Activated CD8-positive, alpha-beta memory T cell treated with anti-CD3 and anti-CD28 coated beads, Interleukin-2, amount 50 U/mL, for 1 hour (primary cell): ENCODE measurements at regions not wholly inside any gene's neighbourhood (a gene's known extent, or its start where the extent isn't known, plus 50 kb on each side); places are given as distances from the start of the nearest gene placed in this dataset.

Experiments used
- DNase-seq: peaks from one replicate; pipeline ENCODE4 v3.0.0-alpha.2; 2020; ENCODE audit errors: extremely low read depth

DNA sequence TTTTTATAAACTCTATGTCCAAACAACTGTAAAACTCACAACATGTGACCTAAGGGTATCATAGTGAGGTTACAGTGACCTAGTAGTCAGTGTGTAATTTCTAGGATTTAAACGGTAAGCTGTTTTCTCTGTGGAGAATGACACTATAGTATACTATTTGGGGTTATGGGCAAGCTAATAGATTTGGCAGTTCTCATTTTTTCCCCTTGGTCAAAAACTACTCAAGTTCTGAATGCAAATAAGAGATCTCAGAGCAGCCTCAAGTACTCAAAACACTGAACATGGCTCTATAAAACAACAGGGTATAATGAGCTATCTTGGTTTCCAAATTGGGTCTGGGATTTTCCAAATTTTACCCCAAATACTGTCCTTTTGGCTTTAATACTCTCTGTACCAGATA is 88.5 kb upstream of the HMCN1 start:
- no peak for DNase-seq

DNA sequence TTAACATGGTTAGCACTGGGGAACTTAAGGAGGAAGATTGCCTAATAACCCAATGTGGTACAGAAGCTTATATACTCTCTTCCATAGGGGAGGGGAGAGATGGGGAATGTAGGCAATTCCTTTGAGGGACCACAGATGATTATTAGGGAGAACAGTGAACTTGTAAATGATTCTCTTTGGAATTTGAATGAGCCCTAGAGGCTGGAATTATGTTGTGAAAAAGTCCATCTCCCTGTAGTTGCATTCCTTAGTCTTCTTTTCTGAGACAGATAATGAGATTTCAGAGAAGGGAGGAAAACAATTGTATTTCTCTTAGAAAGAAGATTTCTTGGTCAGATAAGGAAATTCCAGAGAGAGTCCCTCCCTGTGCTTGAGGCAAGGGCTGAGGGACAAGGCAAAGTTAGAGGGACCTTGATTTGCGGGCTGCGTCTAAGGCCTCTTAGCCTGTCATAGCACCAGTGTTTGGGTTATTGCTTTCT is 89.0 kb upstream of the HMCN1 start:
- no peak for DNase-seq

DNA sequence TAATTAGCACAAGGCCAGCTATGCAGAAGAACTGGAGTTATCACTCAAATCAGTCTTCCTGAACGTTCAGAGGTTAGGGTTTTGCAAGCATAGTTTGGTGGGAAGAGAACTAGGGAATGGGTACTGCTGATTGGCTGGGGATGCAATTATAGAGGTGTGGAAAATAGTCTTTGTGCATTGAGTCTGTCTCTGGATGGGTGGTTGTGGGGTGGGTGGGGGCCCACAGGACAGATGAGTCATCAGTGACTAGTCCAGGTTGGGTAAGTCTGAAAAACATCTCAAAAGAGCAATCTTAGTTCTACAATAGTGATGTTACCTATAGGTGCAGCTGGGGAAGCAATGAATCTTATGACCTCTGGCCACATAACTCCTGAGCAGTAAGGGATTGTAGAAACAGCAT is 89.7 kb upstream of the HMCN1 start:
- no peak for DNase-seq

DNA sequence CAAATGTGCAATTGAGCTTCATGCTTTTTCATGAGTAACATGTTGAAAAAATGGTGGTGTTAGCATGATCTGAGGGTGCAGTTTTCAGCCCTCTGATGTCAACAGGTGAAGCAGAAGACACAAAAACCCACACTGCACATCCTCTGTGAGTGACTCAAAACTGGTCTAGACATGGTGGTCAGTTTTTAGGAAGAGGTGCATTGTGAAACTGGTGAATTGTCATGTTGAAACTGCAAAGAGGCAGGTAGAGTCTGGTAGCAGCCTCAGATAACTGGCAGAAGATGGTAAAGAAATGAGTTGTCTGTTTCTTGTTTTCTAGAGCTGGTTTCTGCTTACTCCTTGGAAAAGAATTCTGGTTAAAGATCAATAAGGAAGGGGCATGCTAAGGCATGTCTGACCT is 97.3 kb upstream of the HMCN1 start:
- DNase-seq: no peak

DNA sequence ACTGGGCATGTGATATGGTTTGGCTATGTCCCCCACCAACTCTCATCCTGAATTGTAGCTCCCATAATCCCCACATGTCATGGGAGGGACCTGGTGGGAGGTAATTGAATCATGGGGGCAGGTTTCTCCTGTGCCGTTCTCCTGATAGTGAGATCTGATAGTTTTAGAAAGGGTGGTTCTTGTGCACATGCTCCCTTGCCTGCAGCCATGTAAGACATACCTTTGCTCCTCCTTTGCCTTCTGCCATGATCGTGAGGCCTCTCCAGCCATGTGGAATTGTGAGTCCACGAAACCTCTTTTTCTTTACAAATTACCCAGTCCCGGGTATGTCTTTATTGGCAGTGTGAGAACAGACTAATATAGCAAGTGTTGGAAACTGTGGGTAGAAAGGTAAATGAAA is 99.5 kb upstream of the HMCN1 start:
- no peak for DNase-seq

DNA sequence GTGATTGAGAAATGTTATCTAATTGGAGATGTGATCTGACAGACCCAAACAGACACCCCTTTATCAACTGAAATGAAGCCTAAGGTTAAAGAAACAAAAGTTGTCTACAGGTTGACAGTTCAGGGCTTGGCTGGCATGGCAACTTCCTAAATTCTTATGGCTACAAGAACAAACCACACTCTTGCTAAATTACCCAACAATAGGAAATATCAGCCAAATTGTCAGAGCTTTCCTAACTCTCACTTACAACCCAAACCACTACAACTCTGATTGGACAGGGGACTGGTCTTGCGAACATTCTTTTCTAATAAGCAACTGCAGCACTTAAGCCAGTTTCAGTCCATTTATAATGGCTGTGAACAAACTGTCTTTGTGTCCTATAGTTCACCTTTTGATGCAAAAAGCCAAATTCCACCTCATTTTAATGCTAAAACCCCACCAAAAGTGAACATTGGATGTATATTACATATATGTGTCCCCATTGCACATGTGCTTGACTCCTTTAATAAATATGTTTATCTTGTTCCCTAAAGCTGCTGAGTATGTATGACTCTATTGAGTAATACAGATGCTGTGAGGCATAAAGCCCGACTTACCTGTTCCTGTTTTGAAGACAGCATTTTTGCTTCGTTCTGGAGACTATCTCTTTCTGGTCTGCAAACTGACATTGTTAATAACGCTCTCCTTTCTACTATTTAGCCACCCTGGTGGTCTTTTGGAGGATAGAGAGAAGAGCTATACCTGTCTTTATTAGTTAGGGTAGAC is 101.3 kb upstream of the HMCN1 start:
- DNase-seq: no peak

DNA sequence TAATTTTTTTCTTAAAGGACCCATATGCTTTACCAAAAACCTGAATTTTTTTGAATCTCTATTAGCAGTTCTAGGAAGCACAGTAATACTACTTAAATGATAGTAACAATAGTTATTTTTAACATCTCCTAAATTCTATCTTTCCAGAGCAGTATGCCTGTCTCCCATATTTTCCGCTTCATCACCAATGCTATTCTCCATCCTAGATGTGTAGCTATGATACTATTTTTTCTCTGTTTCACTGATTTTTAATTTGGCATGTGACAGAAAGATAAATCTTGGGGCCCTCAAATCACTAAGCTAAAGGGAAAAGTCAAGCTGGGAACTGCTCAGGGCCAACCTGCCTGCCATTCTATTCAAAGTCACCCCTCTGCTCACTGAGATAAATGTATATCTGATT is 102.3 kb upstream of the HMCN1 start:
- DNase-seq: no peak

DNA sequence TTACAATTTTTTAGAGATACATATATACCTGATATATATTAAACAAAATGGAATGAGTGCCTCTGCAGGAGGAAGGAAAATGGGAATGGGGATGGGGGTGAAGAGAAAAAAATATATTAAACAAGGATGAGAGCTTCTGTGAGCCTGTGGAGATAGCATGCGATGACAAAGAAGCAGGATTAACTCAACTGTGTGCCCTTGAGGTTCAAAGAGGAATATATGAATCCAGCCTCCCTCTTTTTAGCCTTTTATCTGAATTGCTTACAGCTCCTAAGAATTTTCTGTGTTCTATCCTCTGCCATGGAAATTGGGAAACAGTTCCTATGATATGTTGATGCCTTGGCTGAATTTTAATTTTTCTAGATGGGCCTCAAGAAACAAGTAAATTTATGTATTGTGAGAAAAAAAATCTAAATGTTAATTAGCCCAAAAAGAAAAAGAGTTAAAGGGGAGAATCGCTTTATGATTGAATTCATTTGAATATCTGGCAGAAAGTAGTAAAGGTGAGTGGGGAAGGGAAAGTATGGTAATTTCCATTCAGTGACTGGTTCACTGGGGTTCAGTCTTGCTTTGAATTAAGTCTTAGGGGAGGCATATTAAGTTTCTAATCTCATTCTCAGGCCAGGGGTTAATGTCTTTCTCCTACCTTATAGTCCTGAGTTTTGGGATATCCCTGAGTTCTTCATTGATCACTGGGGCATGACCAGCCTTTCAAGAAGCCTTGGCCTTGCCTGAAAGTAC is 106.3 kb upstream of the HMCN1 start:
- DNase-seq: no peak

DNA sequence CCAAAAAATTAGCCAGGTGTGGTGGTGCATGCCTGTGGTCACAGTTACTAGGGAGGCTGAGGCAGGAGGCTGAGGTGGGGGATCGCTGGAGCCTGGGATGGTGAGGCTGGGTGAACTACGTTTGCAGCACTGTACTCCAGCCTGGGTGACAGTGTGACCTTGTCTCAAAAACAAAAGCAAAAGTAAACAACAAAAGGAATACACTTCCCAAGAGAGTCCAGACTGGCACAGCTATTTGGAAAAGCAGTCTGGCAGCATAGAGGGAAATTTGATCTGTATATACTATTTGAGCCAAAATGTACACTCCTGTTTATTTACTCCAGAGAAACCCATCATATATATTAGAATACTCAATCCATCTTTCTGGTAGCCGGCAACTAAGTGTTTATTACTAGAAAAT is 107.0 kb upstream of the HMCN1 start:
- DNase-seq: no peak

DNA sequence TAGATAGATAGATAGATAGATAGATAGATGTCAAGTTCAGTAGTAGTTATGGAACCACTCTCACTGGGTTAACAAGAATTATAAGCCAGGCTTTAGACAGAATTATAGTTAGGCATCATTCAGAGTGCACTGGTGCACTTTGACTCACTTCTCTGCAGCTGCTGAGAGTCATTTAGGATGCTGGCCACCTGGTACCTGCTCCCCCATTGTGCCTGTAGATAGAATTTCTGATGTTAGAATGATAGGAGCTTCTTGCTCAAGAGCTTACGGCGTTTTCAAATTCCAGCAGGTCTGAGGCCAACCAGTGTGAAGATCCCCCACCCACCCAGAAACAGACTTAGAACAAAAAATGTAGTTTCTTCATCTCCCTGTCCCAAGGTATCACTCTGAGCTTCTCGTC is 107.8 kb upstream of the HMCN1 start:
- DNase-seq: no peak

DNA sequence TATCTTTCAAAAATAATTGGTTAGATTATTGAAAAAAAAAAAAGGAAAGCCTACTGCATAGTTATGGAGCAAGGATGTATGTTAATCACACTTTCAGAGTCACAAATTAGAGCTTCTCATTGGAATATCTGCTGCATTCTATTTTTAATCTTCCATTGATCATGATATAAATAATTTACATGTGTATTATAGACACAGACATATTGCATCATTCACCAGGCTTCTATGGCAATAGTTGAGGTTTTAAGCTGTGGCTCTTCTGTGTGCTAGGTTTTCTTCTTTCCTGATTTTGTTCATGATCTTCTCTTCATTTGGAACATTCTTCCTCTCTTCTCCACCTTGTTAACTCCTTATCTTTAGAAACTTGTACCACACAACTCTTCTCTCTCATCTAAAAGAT is 123.2 kb upstream of the HMCN1 start:
- no peak for DNase-seq

DNA sequence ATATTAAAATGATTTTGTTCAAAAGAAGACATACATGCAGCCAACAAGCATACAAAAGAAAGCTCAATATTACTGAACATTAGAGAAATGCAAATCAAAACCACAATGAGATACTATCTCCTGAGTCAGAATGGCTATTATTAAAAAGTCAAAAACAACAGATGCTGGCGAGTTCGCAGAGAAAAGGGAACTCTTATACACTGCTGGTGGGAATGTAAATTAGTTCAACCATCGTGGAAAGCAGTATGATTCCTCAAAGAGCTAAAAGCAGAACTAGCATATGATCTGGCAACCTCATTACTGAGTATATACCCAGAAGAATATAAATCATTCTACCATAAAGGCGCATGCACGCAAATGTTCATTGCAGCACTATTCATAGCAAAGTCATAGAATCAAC is 126.0 kb upstream of the HMCN1 start:
- DNase-seq: no peak

DNA sequence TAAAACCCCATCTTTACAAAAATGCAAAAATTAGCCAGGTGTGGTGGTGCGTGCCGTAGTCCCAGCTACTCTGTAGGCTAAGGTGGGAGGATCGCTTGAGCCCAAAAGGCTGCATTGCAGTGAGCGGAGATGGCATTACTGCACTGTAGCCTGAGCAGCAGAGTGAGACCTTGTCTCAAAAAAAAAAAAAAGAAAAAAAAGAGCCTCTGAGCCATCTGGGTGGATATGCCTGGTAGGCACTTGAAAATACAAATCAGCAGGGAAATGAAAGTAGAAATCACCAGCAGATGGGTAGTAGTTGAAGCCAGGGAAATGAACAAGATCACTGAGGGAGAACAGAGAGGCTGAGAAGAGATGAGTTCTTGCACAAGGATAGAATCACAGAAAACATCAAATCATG is 131.0 kb upstream of the HMCN1 start:
- DNase-seq: no peak

DNA sequence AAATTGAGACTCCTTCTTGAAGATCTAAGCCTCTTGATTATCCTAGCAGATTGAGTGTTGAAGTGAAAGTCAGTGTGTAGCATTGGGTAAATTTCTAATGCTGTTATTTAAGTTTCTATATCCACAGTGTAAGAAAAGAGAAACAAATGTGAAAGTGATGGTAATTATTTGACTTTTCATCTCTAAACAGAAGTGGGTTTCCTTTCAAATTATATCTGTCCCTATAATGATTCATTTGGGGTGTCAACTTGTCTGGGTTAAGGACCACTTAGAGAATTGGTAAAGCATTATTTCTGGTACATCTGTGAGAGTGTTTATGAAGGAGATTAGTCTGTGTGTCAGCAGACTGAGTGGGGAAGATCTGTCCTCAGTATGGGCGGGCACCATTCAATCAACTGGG is 133.0 kb upstream of the HMCN1 start:
- no peak for DNase-seq

DNA sequence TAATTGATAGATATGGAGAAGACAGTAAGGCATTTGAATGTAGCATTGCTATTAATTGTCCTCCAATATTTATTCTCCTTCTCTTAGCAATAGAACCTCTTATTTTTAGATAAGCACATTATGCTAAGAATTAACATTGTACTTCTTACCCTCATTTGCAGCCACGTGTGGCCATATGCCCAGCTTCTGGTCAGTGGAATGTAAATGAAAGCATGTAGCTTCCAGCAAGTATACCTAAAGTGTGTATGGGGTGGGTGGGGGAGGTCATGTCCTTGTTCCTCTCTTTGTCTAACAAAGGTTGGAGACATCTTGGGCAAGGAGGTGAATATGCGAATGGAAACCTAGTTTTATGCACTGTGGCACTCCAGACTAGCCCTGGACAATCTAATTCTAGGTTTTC is 133.6 kb upstream of the HMCN1 start:
- no peak for DNase-seq

DNA sequence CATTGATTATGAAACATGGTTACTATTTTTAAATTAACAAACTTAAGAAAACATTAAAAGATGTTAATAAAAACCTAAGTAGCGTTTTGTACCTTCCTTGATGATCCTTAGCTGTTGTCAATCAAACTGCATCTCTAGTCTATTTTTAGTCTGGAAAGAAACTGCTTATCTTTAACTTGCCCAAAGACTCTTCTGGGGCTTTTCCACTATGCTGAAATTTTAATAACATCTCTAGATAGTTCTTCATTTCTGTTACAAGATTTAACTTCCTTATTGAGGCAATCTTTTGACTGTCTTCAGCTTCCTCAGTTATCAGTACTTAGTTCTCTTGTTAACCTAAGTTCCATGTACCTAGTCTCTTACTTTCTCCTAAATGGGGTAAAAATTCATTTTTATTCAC is 135.9 kb upstream of the HMCN1 start:
- DNase-seq: no peak

DNA sequence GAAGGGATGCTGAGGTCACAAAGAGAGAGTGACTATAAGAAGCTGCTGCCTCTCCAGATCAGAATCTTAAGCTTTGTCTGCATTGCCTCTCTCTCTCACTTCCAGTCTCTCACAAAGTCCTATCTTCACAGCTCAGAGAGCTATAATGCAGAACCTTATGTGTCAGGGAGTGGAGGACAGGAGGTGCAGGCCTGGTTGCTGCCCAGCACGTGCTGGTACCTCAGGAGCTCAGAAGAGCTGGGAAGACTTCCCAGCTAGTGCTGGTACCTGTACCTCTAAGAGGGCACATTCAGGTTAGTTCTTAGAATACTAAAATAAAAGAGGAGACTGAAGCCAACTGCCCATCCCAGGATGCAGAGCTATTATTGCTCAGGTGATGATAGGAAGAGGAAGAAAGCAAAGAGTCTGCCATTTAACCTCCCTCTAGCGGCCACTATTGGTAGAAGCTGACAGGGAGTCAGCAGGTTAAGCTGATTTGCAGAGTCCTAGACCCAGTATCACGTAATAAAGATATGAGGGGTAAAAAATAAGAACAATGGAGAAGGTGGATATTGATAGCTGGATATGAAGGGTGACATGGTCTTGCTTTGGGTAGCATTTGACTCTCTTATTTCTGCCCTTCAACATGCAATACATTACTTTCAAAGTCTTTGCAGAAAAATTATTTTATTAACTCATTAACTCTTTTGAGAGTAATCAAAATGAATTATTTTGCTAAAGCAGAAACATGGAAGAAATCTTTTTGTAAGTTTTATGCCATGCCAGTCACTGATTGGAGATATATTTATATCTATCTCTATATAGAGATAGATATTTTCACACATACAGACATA is 138.1 kb upstream of the HMCN1 start:
- DNase-seq: peak; percentile 4

DNA sequence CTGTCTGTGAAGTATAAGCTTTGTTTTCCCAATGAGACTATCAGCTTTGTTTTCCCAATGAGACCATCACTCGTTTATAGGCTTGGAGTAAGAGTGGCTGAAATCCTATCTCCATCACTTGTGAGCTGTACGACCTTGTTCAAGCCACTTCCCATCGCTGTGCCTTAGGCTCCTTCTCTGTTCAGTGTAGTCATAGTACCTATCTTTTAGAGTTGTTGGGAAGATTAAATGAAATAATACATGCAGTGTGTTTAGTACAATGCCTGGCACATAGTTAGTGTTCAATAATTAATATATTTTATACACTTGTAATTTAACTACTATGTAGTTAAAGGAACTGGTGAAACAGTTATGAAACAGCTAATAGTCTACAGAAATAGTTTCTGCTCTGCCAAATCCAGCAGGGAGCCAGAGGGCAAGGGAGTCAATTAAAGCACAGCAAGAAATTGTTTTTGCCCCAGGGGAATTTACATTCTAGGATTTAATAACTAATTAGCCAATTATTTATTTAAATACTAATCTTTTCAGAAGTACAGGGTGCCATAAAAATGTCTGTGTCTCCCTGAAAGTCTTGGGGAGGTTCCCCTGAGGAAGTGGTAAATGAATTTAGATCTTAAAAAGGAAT is 139.3 kb upstream of the HMCN1 start:
- DNase-seq: no peak

DNA sequence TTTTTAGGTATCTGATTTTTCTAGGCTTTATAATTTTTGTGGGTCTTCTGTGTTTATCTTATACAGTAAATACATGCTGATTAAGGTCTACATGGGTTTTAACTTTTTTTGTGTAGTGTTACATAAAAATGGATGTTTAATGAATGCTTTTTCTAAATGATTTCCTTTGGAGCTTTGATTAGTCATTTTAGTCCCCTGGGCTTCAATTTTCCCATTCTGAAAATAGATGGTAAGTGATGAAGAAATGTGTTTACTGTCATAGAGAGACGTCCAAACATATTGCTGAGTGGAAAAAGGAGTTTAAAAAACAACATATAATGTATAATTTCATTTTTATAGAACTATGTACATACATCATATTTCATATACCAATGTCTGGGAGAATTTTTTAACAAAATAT is 140.9 kb upstream of the HMCN1 start:
- DNase-seq: no peak

DNA sequence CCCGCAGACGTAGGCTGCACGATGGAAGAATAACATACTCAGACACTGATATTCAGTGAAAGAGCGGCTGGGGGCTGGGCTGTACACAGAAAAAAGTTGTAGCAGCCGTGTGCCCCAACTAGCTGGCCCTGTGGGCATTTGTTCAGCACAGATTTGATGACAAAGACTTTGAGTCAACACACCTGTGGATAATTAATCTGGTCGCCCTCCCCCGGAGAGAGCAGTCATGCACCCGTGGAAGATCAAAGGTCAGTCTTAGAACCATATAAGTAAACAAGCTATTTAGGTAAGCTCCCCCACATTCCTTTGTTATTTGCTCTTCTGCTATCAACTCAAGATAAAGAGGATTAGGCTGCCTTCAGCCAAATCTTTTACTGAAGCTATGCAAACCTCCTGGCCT is 148.4 kb upstream of the HMCN1 start:
- no peak for DNase-seq

DNA sequence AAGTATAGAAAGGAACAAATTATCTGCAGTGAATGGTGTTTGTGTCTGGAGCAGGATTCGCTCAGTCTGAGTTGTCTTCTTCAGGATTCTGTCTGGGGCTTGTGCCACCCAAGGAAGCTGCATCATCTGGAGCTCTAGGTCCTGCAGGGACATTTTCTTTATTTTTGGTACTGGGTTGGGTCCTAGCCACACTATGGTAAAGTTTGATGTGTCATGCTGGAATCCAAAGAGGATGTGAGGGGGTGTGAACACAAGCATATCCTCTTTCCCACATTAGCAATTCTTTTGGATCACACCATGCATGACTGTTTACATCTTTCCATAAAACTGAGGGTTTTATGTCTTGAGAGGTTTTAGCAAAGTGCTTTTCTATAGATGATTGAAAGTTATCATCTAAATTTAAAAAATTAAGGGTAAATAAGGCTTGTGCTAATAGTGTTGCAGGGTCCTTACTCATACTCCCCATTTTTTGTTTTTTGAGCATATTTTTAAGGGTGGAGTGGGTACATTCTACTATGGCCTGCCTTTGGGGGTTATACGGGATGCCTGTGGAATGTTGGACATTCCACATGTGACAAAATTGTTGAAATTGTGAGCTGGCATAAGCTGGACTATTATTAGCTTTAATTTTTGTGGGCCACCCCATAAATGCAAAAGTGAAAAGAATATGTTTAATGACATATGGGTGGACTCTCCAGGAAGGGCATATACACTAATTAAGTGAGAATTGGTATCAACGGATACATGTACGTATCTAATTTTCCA is 152.0 kb upstream of the HMCN1 start:
- DNase-seq: no peak
